Cardiac fibroblast (primary cell): ENCODE measurements at regions not wholly inside any gene's neighbourhood (a gene's known extent, or its start where the extent isn't known, plus 50 kb on each side); places are given as distances from the start of the nearest gene placed in this dataset.

Experiments
- DNase-seq, 2 donors: peaks; one replicate each; pipeline versions ENCODE4 v3.0.0 to v3.0.0-alpha.2; 2010; ENCODE audit warnings: low read depth in 2 of 2
- H3K4me3 ChIP-seq, 2 donors: replicated peaks in 1 of 2; 1 replicate in 1 of 2; 2 replicates in 1 of 2; pipeline ENCODE4 v1.5.1; 2011; ENCODE audit warnings: low read depth in 2 of 2, low read length in 2 of 2, mild to moderate bottlenecking in 2 of 2, moderate library complexity in 1 of 2
- TF ChIP-seq, protein P1 (sequence below): IDR thresholded peaks from one replicate; pipeline ENCODE4 v1.5.1; 2011; ENCODE audit warnings: low read depth, mild to moderate bottlenecking, low read length, inconsistent platforms

DNA sequence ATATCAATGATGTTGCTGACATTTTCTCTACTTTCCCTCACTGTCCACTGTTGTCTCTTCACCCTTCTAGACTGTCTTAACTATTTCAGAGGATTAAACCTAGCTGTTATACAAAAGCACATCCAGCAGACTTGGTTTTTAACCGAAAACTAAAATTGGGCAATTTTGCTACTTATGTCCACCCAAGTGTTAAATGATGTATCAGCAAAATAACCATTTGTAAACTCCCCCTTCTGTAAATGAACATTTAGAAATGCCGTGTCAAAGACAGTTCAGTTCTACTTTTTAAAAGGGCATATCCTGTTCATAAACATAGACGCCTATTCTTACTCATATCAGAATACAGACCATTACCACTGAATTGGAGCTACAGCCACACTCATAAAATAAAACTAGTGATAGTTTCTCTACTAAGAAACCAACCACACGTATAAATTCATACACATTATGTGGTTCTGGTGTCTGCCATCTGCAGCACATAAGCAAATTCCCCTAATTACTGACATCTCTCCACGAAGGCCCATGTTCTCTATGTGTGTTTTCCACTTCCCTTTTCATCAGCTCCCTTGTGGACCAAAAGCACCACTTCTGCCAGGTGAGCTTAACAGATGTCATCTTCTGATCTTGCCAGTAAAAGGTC is 1091.8 kb downstream of the PCDH9 start:
- no peak overlapping the region for H3K4me3 ChIP-seq
- TF ChIP-seq, protein P1, sequence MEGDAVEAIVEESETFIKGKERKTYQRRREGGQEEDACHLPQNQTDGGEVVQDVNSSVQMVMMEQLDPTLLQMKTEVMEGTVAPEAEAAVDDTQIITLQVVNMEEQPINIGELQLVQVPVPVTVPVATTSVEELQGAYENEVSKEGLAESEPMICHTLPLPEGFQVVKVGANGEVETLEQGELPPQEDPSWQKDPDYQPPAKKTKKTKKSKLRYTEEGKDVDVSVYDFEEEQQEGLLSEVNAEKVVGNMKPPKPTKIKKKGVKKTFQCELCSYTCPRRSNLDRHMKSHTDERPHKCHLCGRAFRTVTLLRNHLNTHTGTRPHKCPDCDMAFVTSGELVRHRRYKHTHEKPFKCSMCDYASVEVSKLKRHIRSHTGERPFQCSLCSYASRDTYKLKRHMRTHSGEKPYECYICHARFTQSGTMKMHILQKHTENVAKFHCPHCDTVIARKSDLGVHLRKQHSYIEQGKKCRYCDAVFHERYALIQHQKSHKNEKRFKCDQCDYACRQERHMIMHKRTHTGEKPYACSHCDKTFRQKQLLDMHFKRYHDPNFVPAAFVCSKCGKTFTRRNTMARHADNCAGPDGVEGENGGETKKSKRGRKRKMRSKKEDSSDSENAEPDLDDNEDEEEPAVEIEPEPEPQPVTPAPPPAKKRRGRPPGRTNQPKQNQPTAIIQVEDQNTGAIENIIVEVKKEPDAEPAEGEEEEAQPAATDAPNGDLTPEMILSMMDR: no peak
- no peak for DNase-seq

DNA sequence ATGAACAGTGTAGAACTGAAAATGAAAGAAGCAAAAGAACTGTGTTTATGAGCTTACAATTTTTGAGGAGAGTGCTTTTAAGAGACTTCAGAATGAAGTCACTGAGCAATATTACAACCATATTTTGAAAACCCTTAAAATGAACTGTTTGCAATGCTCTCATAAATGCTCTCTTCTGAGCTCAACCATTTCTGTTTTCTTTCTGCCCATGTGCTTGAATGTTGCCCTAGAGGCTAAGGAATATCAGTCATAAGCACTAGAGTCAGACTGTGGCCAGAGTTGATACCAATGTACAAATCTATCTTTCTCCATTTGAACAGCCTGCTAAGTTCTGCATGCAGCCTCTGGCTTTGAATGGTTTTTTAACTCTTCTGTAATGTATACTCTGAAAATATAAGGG is 1092.8 kb downstream of the PCDH9 start:
- H3K4me3 ChIP-seq: no peak overlapping the region
- TF ChIP-seq, protein P1: no peak
- DNase-seq: no peak

DNA sequence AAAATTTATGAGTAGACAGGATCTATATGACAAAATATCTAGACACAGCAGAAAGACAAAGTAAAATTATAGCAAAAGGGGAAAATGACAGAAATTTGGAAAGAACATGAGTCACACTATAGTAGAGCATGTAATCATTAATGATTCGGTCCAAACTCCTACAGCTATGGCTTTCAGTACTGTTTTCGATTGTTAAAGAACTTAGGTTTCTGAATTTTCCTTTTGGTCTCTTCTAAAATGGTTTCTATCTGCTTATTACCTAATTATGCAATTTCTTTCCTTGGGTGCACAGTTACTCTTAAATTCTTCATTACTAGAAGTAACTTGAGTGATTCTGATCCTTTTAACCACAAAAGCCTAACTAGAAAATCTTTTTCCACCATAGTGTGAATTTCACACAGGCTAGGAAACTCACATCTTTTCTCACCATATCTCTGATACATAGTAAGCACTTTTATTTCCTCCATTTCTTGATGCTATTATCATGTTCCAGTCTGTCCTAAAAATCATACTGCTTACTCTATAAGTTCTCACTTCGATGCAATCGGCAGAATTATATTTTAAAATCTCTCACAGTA is 1101.4 kb downstream of the PCDH9 start:
- no peak overlapping the region for H3K4me3 ChIP-seq
- TF ChIP-seq, protein P1: no peak
- DNase-seq: no peak

DNA sequence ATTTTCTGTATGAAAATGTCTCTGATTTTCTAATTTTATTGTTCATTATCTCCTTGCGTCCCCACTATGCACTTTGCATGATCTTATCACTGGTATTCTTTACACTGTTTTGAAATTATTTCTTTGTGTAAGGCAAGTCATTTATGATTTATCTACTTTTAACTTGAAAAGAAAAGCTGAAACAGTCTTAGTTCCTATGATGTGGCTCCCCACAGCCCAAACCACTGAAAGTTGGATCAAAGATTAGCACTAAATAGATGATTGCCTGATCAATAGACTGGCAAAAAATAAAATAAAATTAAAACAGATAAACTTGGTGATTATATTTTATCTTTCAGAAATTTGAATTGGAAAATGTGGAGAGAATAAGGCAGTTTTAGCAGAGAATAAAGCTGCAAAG is 1101.9 kb downstream of the PCDH9 start:
- no peak for DNase-seq
- TF ChIP-seq, protein P1: no peak
- no peak overlapping the region for H3K4me3 ChIP-seq

DNA sequence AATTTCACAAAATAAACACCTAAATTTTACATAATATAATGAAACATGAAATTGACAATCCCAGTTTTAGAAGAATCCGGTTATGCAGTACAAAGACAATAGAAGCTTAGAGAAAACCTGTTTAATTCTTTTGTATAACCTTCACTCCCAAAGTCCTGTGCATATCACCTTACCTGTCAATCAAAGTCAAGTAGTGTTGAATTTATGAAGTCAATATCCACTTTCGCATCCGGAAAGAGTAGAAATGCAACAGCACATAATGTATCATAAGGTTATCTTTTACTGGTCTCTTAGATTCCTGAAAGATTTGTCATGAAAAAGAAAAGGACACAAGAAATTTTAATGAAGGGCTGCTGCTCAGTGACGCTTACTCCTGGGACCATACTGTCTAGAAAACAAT is 1112.6 kb downstream of the PCDH9 start:
- TF ChIP-seq, protein P1: no peak
- DNase-seq: no peak
- H3K4me3 ChIP-seq: no peak overlapping the region

GRCh38 chr13:66113882-66114526 is 1116.1 kb downstream of the PCDH9 start:
- TF ChIP-seq, protein P1: no peak
- no peak for DNase-seq
- no peak overlapping the region for H3K4me3 ChIP-seq
